ENCODE measurements at regions not wholly inside any gene's neighbourhood (a gene's known extent, or its start where the extent isn't known, plus 50 kb on each side); places are given as distances from the start of the nearest gene placed in this dataset.
A peak's percentile ranks its signal among the peaks of the same experiment; 100 is the strongest.

GRCh38 chrX:39356119-39356807 is 555.0 kb downstream of the MID1IP1 start:
- H3K4me3 Mint-ChIP-seq = no peak overlapping the region
- H3K27me3 Mint-ChIP-seq (ENCODE audit: insufficient read depth) = peaks cover 4% of the 10 kb centered on the region
- H3K27ac Mint-ChIP-seq = peak overlapping the region; percentile 56
- H3K4me1 Mint-ChIP-seq (ENCODE audit: low read depth) = peaks cover 8% of the 10 kb centered on the region
- H3K9me3 Mint-ChIP-seq = no peaks in the 10 kb centered on the region
- DNase-seq (ENCODE audit: low spot score) = no peak
- no peaks in the 10 kb centered on the region for H3K36me3 Mint-ChIP-seq (ENCODE audit: low read depth)
- intact Hi-C loops (cut with micrococcal nuclease) = no loop called here

- Mint-ChIP-seq H3K9me3 (no peaks in the 10 kb centered on the region), H3K36me3 (ENCODE audit: low read depth) (no peaks in the 10 kb centered on the region), H3K4me1 (ENCODE audit: low read depth) (peaks cover 8% of the 10 kb centered on the region), H3K4me3 (no peak overlapping the region), H3K27ac (no peak overlapping the region), H3K27me3 (ENCODE audit: insufficient read depth) (no peaks in the 10 kb centered on the region)
- intact Hi-C loops (cut with micrococcal nuclease) = no loop called here
- no peak for DNase-seq (ENCODE audit: low spot score)
These were observed 558.8 kb downstream of the MID1IP1 start for GRCh38 chrX:39360101-39360500.

DNA sequence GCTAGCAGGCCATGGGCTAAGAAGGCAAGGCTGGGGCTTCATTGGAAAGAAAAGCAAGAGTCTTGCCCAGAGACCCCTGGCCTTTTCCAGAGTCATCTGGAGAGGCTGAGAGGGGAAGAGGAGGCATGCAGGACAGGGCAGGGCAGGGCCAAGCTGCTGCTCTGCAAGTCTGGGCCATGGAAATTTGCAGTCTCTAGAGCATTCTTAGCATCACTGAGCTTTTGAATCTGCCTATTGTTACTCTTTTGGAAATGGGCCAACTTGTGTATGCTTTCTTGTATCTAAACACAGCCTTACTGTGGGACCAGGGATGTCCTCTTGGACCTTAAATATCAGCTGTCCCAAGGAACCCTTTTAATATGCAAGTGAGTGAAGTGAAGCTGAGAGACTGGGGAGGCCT is 560.5 kb downstream of the MID1IP1 start:
- Mint-ChIP-seq H3K4me3 (no peak overlapping the region), H3K27me3 (ENCODE audit: insufficient read depth) (no peaks in the 10 kb centered on the region), H3K36me3 (ENCODE audit: low read depth) (no peaks in the 10 kb centered on the region), H3K9me3 (no peaks in the 10 kb centered on the region), H3K4me1 (ENCODE audit: low read depth) (peaks cover 1% of the 10 kb centered on the region), H3K27ac (no peak overlapping the region)
- DNase-seq (ENCODE audit: low spot score) = no peak
- intact Hi-C loops (cut with micrococcal nuclease) = no loop called here

DNA sequence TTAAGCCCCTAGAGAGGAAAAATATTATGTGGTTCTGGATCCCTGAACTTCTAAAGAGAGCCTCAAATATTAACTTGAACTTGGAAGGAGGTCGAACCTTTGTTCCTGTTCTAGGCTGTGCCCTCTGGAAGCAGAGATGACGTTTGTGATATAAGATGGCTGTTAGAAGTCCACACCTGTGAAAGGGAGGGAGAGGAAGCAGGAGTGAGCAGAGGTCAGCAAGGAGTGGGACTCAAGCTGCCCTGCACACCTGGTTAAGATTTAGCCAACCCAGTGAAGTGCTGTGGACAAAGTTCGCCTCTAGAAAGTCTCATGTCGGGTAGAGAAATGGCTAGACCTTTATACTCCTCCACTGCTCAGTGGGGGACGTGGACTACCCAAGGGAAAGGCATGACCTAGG is 566.2 kb downstream of the MID1IP1 start:
- Mint-ChIP-seq H3K36me3 (ENCODE audit: low read depth) (peaks cover 2% of the 10 kb centered on the region), H3K9me3 (no peaks in the 10 kb centered on the region), H3K4me1 (ENCODE audit: low read depth) (no peaks in the 10 kb centered on the region), H3K27ac (no peak overlapping the region), H3K27me3 (ENCODE audit: insufficient read depth) (no peaks in the 10 kb centered on the region), H3K4me3 (no peak overlapping the region)
- DNase-seq (ENCODE audit: low spot score) = no peak
- intact Hi-C loops (cut with micrococcal nuclease) = no loop called here

DNA sequence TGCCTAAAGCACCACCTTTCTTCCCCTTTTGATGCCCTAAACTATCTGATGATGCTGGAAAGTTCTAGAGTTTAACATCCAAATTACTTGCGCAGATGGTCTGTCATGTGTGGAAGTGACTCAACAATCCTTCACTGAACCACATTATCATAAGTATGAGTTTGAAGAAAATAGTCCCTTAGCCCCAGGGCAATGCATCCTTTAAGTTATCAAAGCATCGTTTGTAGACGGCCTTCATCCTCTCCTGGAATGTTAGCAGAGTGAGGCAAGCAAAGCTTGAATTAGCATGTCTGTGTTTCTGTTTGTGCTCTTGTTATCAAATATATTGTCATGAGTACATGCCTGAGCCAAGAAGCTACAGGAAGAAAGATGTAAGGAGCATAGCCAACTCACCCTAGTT is 570.9 kb downstream of the MID1IP1 start:
- Mint-ChIP-seq H3K27me3 (ENCODE audit: insufficient read depth) (no peaks in the 10 kb centered on the region), H3K4me1 (ENCODE audit: low read depth) (no peaks in the 10 kb centered on the region), H3K9me3 (no peaks in the 10 kb centered on the region), H3K4me3 (no peak overlapping the region), H3K27ac (no peak overlapping the region), H3K36me3 (ENCODE audit: low read depth) (peaks cover 2% of the 10 kb centered on the region)
- DNase-seq (ENCODE audit: low spot score) = no peak
- intact Hi-C loops (cut with micrococcal nuclease) = no loop called here

DNA sequence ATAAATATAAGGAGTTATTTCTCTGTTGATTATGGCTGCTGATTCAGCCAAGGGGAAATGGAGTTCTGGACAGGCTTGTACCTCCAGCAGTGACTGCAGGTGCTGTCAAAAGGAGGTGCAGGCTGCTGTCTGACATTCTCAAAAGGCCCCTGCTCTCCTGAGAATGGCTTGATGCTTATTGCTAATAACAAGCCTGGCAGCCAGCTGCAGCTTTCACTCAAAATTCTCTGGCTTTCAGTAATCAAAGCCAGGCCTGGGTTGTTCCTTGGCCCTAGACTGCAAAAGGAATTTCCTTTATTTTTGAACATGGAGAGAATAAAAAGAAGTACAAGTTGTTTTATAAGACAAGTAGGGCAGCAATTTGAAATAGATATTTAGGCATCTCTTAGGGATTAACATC is 575.9 kb downstream of the MID1IP1 start:
- Mint-ChIP-seq H3K27ac (no peak overlapping the region), H3K9me3 (peaks cover 3% of the 10 kb centered on the region)
- intact Hi-C loops (cut with micrococcal nuclease) = no loop called here

DNA sequence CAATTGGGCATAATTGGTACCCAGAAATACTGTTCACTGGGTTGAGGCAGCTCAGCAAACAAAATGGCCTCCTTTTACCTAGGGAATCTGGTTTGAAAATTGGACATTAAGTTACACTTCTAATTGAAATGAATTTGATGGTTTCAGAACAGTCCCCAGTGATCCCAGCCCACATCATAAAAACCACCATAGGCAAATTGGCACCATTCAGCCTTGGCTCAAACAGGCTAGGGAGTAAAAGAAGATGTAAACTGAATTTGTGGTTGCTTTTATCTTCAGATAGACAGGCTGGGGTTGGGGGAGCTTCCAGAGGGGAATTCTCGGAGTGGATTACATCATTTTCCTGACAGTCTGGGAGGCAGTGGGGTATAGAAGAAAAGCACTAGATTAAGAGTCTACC is 576.5 kb downstream of the MID1IP1 start:
- Mint-ChIP-seq H3K9me3 (peaks cover 3% of the 10 kb centered on the region), H3K4me3 (no peak overlapping the region), H3K27ac (no peak overlapping the region), H3K4me1 (ENCODE audit: low read depth) (no peaks in the 10 kb centered on the region), H3K36me3 (ENCODE audit: low read depth) (no peaks in the 10 kb centered on the region), H3K27me3 (ENCODE audit: insufficient read depth) (no peaks in the 10 kb centered on the region)
- intact Hi-C loops (cut with micrococcal nuclease) = no loop called here
- no peak for DNase-seq (ENCODE audit: low spot score)

More for the DNA sequence above, 575.9 kb downstream of the MID1IP1 start:
- DNase-seq (ENCODE audit: low spot score) = no peak
- Mint-ChIP-seq H3K4me3 (no peak overlapping the region), H3K27me3 (ENCODE audit: insufficient read depth) (no peaks in the 10 kb centered on the region), H3K36me3 (ENCODE audit: low read depth) (no peaks in the 10 kb centered on the region), H3K4me1 (ENCODE audit: low read depth) (no peaks in the 10 kb centered on the region)

DNA sequence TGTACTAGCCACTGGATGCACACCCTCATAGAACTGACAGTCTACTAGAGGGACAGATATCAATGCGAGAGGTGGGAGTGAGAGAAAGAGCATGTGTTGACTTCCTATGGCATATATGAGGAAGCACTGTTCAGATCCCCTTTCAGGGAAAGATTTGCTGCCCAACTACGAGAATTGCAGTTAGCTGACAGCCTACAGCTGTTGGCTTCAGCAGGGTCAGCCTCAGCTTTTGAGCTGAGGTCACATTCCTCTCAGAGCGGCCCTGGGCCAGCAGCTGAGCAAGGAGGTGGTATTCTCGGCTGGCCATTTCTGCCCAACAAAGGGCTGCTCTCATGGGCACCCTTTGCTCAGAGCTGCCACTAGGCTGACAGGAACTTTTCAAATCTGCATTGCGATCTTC is 580.2 kb downstream of the MID1IP1 start:
- no peaks in the 10 kb centered on the region for H3K36me3 Mint-ChIP-seq (ENCODE audit: low read depth)
- no peaks in the 10 kb centered on the region for H3K4me1 Mint-ChIP-seq (ENCODE audit: low read depth)
- no peaks in the 10 kb centered on the region for H3K27me3 Mint-ChIP-seq (ENCODE audit: insufficient read depth)
- intact Hi-C loops (cut with micrococcal nuclease) = no loop called here
- no peak for DNase-seq (ENCODE audit: low spot score)
- H3K9me3 Mint-ChIP-seq = peaks cover 3% of the 10 kb centered on the region
- H3K4me3 Mint-ChIP-seq = no peak overlapping the region
- no peak overlapping the region for H3K27ac Mint-ChIP-seq

DNA sequence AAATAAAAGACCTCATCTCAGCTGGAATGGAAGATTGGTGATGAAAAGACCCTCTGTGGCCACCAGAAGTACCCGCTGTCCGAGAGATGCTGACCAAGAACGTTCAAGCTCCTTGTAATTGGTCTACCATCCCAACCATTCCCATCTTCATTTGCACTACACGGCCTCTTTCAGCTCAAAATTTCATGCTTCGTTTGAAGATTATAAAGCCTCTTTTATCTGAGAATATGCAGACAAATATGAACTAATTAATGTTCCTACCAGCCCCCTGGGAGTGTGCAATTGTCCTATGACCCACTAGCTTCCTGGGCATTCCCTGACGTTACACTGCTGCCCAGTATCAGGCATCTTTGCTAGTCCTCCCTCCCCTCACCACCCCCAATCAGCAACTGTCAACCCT is 583.7 kb downstream of the MID1IP1 start:
- no peaks in the 10 kb centered on the region for H3K36me3 Mint-ChIP-seq (ENCODE audit: low read depth)
- no peak overlapping the region for H3K4me3 Mint-ChIP-seq
- intact Hi-C loops (cut with micrococcal nuclease) = no loop called here
- H3K4me1 Mint-ChIP-seq (ENCODE audit: low read depth) = no peaks in the 10 kb centered on the region
- no peak for DNase-seq (ENCODE audit: low spot score)
- H3K27ac Mint-ChIP-seq = no peak overlapping the region
- H3K9me3 Mint-ChIP-seq = no peaks in the 10 kb centered on the region
- H3K27me3 Mint-ChIP-seq (ENCODE audit: insufficient read depth) = no peaks in the 10 kb centered on the region

GRCh38 chrX:39388730-39389129 is 587.5 kb downstream of the MID1IP1 start:
- Mint-ChIP-seq H3K27me3 (ENCODE audit: insufficient read depth) (no peaks in the 10 kb centered on the region), H3K9me3 (no peaks in the 10 kb centered on the region), H3K36me3 (ENCODE audit: low read depth) (no peaks in the 10 kb centered on the region), H3K4me3 (no peak overlapping the region), H3K27ac (no peak overlapping the region), H3K4me1 (ENCODE audit: low read depth) (peaks cover 5% of the 10 kb centered on the region)
- intact Hi-C loops (cut with micrococcal nuclease) = no loop called here
- DNase-seq (ENCODE audit: low spot score) = no peak

DNA sequence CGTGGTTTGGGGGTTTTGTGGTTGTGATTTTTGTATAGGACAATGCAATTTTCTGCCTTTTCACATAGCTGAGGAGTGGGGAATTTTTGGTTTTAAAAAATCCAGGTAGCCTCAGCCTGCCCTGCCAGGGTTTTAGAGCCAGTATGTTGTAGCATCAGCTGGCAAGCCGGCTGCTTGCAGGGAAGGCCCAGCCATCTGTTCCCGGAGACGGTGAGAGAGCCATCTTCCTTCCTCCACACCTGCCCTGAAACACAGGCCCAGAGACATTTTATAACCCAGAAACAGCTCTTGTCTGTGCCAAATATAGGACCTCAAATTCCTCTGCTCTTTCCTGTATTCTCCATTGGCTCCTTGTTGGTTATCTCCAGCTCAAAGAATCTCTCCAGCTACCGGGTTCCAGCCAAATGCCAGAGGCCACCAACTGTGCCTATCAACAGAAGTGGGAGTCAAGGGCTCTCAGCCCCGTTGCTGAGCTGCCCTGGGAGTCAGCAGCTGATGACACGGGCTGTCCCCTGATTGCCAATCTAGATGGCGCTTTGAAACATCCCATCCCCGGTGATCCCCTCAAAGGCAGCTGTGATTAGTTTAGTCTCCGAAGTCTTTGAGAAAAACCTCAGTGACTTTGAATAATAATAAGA is 595.2 kb downstream of the MID1IP1 start:
- Mint-ChIP-seq H3K4me3 (no peak overlapping the region), H3K9me3 (no peaks in the 10 kb centered on the region), H3K27ac (no peak overlapping the region), H3K27me3 (ENCODE audit: insufficient read depth) (no peaks in the 10 kb centered on the region), H3K36me3 (ENCODE audit: low read depth) (no peaks in the 10 kb centered on the region), H3K4me1 (ENCODE audit: low read depth) (peaks cover 5% of the 10 kb centered on the region)
- intact Hi-C loops (cut with micrococcal nuclease) = no loop called here
- no peak for DNase-seq (ENCODE audit: low spot score)

GRCh38 chrX:39397561-39398199 is 596.4 kb downstream of the MID1IP1 start:
- Mint-ChIP-seq H3K27ac (no peak overlapping the region), H3K27me3 (ENCODE audit: insufficient read depth) (no peaks in the 10 kb centered on the region), H3K36me3 (ENCODE audit: low read depth) (no peaks in the 10 kb centered on the region), H3K9me3 (no peaks in the 10 kb centered on the region), H3K4me1 (ENCODE audit: low read depth) (peaks cover 5% of the 10 kb centered on the region), H3K4me3 (no peak overlapping the region)
- intact Hi-C loops (cut with micrococcal nuclease) = no loop called here
- DNase-seq (ENCODE audit: low spot score) = no peak

DNA sequence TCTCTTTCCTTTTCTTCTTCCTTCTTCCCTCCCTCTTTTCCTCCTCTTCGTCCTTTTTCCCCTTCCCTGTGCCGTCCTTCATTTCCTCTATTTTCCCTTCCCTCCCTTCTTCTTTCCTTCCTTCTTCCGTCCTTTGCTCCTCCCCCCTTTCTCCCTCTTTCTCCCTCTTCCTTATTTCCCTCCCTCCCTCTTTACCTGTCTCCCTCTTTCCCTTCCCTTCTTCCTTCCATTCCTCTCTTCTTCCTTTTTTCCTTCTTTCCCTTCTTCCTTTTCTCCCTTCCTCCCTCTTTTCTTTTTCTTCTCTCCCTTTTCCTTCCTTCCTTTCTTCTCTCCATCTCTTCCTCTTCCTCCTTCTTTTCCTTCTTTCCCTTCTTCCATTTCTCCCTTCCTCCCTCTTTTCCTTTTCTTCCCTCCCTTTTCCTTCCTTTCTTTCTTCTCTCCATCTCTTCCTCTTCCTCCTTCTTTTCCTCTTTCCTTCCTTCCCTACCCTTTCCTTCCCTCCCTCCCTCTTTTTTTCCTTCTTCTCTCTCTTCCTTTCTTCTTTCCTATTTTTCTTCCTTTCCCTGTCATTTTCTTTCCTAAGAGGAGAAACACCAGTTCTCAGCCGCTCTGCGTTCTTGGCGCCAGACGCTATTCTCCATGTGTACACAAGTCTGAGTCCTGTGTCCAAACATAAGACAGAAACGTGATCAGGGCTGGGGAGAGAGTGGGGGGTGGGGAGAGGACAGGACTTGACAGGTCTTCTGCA is 597.1 kb downstream of the MID1IP1 start:
- intact Hi-C loops (cut with micrococcal nuclease) = no loop called here
- Mint-ChIP-seq H3K4me1 (ENCODE audit: low read depth) (no peaks in the 10 kb centered on the region), H3K27ac (no peak overlapping the region), H3K4me3 (no peak overlapping the region), H3K36me3 (ENCODE audit: low read depth) (no peaks in the 10 kb centered on the region), H3K9me3 (no peaks in the 10 kb centered on the region), H3K27me3 (ENCODE audit: insufficient read depth) (no peaks in the 10 kb centered on the region)
- DNase-seq (ENCODE audit: low spot score) = no peak
